GM18498 (cell line): ENCODE measurements at regions not wholly inside any gene's neighbourhood (a gene's known extent, or its start where the extent isn't known, plus 50 kb on each side); places are given as distances from the start of the nearest gene placed in this dataset.

ENCODE experiments used
- ATAC-seq: cut with Tn5 transposase; IDR thresholded peaks from one replicate; pipeline ENCODE4 v1.9.1; 2021; ENCODE audit warnings: mild to moderate bottlenecking, moderate library complexity; ENCODE audit not compliant: unreplicated experiment

GRCh38 chr15:88321271-88321670 lies 64.7 kb upstream of the NTRK3 start:
- ATAC-seq, result no peak

GRCh38 chr15:88316586-88316985 lies 60.0 kb upstream of the NTRK3 start:
- ATAC-seq, result no peak

GRCh38 chr15:88315221-88315878 lies 58.8 kb upstream of the NTRK3 start:
- no peak for ATAC-seq

- ATAC-seq, result no peak
These were observed 56.5 kb upstream of the NTRK3 start for GRCh38 chr15:88312941-88313579.

- no peak for ATAC-seq
These were observed 52.8 kb upstream of the NTRK3 start for GRCh38 chr15:88309363-88309762.

- no peak for ATAC-seq
These were observed 50.8 kb upstream of the NTRK3 start for GRCh38 chr15:88307344-88307743.
